AG09319 (cell line): ENCODE measurements at regions not wholly inside any gene's neighbourhood (a gene's known extent, or its start where the extent isn't known, plus 50 kb on each side); places are given as distances from the start of the nearest gene placed in this dataset.

Experiments
- DNase-seq: peaks from one replicate; pipeline ENCODE4 v3.0.0-alpha.2; 2010; ENCODE audit warnings: low read depth; ENCODE audit errors: extremely low read depth
- CTCF ChIP-seq: IDR thresholded peaks from 2 replicates; pipeline ENCODE4 v1.5.1; 2011; ENCODE audit warnings: low read depth, mild to moderate bottlenecking, inconsistent platforms, low read length, moderate library complexity

GRCh38 chr4:60619531-60620305 lies 580.4 kb upstream of the ADGRL3 start:
- DNase-seq: no peak
- TF ChIP-seq CTCF: no peak

GRCh38 chr4:60637976-60638375 lies 562.1 kb upstream of the ADGRL3 start:
- DNase-seq: no peak
- TF ChIP-seq CTCF: no peak

- no peak for TF ChIP-seq CTCF
- no peak for DNase-seq
These were observed 551.4 kb upstream of the ADGRL3 start for GRCh38 chr4:60648774-60649173.

- TF ChIP-seq CTCF: no peak
- no peak for DNase-seq
These were observed 547.2 kb upstream of the ADGRL3 start for GRCh38 chr4:60652933-60653332.

- TF ChIP-seq CTCF: no peak
- no peak for DNase-seq
These were observed 544.8 kb upstream of the ADGRL3 start for GRCh38 chr4:60655356-60655755.

GRCh38 chr4:60656171-60656570 lies 544.0 kb upstream of the ADGRL3 start:
- no peak for TF ChIP-seq CTCF
- DNase-seq: no peak

GRCh38 chr4:60657041-60657440 lies 543.1 kb upstream of the ADGRL3 start:
- no peak for TF ChIP-seq CTCF
- no peak for DNase-seq
